Type B pancreatic cell (in vitro differentiated cells): ENCODE measurements at regions not wholly inside any gene's neighbourhood (a gene's known extent, or its start where the extent isn't known, plus 50 kb on each side); places are given as distances from the start of the nearest gene placed in this dataset.

ENCODE experiments used
- DNase-seq: peaks from one replicate; pipeline ENCODE4 v3.0.0; 2021; ENCODE audit warnings: mixed read lengths; ENCODE audit not compliant: unreplicated experiment; ENCODE audit errors: extremely low spot score
- H3K27ac Mint-ChIP-seq: 2 replicates; pipeline ENCODE4 v1.8.0; 2021; ENCODE audit warnings: mild to moderate bottlenecking, mixed read lengths
- H3K27me3 Mint-ChIP-seq: 2 replicates; pipeline ENCODE4 v1.8.0; 2021; ENCODE audit warnings: mixed read lengths
- H3K36me3 Mint-ChIP-seq: 2 replicates; pipeline ENCODE4 v1.8.0; 2021; ENCODE audit warnings: mixed read lengths
- H3K4me1 Mint-ChIP-seq: one replicate; pipeline ENCODE4 v1.8.0; 2021; ENCODE audit warnings: mixed read lengths; ENCODE audit not compliant: unreplicated experiment
- H3K4me3 Mint-ChIP-seq: 2 replicates; pipeline ENCODE4 v1.8.0; 2021; ENCODE audit warnings: mild to moderate bottlenecking, mixed read lengths
- H3K9me3 Mint-ChIP-seq: 2 replicates; pipeline ENCODE4 v1.8.0; 2021; ENCODE audit warnings: mixed read lengths
- TF ChIP-seq, protein P1 (sequence below): fragments of 200-600 bp; sonication (generic); conservative IDR thresholded peaks from 2 replicates; pipeline ENCODE4 v1.5.0; 2021; ENCODE audit warnings: antibody characterized with exemption, mild to moderate bottlenecking

DNA sequence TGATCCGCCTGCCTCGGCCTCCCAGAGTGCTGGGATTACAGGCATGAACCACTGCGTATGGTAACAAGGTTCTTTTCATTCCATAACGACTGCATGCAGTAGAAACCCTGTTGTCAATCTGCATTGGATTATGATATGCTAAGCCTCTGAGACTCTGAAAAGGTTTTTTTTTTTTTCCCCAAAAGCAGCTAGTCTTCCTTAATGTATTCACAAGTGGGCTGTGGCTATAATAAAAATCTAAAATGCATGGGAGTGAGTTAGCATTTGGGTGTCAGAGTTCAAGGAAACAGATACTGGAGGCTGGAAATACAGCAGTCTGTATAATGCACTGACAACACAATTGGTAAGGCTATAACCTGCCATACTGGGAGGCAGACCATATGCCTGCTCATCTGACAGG, 218.1 kb downstream of the NSUN3 start:
- Mint-ChIP-seq H3K36me3 (no peaks in the 10 kb centered on the region), H3K4me1 (no peaks in the 10 kb centered on the region), H3K9me3 (no peaks in the 10 kb centered on the region), H3K27me3 (no peaks in the 10 kb centered on the region), H3K4me3 (no peak overlapping the region), H3K27ac (no peak overlapping the region)
- no peak for DNase-seq
- TF ChIP-seq, protein P1, sequence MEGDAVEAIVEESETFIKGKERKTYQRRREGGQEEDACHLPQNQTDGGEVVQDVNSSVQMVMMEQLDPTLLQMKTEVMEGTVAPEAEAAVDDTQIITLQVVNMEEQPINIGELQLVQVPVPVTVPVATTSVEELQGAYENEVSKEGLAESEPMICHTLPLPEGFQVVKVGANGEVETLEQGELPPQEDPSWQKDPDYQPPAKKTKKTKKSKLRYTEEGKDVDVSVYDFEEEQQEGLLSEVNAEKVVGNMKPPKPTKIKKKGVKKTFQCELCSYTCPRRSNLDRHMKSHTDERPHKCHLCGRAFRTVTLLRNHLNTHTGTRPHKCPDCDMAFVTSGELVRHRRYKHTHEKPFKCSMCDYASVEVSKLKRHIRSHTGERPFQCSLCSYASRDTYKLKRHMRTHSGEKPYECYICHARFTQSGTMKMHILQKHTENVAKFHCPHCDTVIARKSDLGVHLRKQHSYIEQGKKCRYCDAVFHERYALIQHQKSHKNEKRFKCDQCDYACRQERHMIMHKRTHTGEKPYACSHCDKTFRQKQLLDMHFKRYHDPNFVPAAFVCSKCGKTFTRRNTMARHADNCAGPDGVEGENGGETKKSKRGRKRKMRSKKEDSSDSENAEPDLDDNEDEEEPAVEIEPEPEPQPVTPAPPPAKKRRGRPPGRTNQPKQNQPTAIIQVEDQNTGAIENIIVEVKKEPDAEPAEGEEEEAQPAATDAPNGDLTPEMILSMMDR = no peak

GRCh38 chr3:94285872-94286271, 223.0 kb downstream of the NSUN3 start:
- TF ChIP-seq, protein P1 = peak; percentile 60
- Mint-ChIP-seq H3K27me3 (no peaks in the 10 kb centered on the region), H3K9me3 (no peaks in the 10 kb centered on the region), H3K27ac (no peak overlapping the region), H3K4me3 (no peak overlapping the region), H3K36me3 (no peaks in the 10 kb centered on the region), H3K4me1 (no peaks in the 10 kb centered on the region)
- no peak for DNase-seq

DNA sequence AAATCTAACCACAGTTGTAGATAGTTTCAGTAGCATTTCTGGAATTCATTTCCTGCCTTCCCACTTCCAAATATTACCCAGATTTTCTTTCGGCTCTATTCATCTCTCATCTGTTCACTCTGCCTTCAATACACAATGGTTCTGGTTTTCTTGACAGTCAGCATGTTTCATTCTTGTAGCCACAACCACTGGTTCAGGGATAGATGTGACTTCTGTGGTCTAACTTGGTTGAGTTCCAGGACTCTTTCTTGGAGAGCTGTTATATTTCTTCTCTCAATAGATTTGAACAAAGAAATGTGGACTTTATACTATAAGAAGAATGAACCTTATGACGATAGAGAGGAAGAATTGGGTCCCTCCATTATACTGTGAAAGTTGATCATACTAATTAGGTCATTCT, 228.8 kb downstream of the NSUN3 start:
- Mint-ChIP-seq H3K4me1 (no peaks in the 10 kb centered on the region), H3K9me3 (no peaks in the 10 kb centered on the region), H3K27me3 (peaks cover 9% of the 10 kb centered on the region), H3K27ac (no peak overlapping the region), H3K4me3 (no peak overlapping the region), H3K36me3 (no peaks in the 10 kb centered on the region)
- TF ChIP-seq, protein P1 = no peak
- DNase-seq = no peak

DNA sequence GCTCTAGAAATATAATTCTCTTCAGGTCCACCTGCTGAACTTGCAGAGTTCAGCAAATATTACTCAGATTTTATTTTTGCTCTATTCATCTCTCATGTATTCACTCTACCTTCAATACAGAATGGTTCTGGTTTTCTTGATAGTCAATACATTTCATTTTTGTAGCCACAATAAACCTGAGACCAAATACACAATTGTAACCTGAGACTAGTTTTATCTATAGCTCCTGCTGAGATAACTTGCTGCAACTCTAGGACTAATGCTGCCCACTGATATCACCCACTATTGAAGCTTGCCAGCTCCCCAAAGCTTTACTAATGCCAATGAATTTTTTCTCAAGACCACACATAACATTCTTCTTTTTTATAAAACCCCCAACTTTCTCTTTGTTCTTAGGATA, 229.3 kb downstream of the NSUN3 start:
- H3K36me3 Mint-ChIP-seq = no peaks in the 10 kb centered on the region
- no peak for DNase-seq
- H3K4me3 Mint-ChIP-seq = no peak overlapping the region
- TF ChIP-seq, protein P1 = no peak
- peaks cover 10% of the 10 kb centered on the region for H3K27me3 Mint-ChIP-seq
- no peak overlapping the region for H3K27ac Mint-ChIP-seq
- no peaks in the 10 kb centered on the region for H3K9me3 Mint-ChIP-seq
- H3K4me1 Mint-ChIP-seq = no peaks in the 10 kb centered on the region

- no peaks in the 10 kb centered on the region for H3K36me3 Mint-ChIP-seq
- no peak for DNase-seq
- TF ChIP-seq, protein P1 = no peak
- peaks cover 10% of the 10 kb centered on the region for H3K27me3 Mint-ChIP-seq
- H3K9me3 Mint-ChIP-seq = no peaks in the 10 kb centered on the region
- H3K4me3 Mint-ChIP-seq = no peak overlapping the region
- no peak overlapping the region for H3K27ac Mint-ChIP-seq
- no peaks in the 10 kb centered on the region for H3K4me1 Mint-ChIP-seq
Measured at GRCh38 chr3:94293793-94294195, 230.9 kb downstream of the NSUN3 start.

DNA sequence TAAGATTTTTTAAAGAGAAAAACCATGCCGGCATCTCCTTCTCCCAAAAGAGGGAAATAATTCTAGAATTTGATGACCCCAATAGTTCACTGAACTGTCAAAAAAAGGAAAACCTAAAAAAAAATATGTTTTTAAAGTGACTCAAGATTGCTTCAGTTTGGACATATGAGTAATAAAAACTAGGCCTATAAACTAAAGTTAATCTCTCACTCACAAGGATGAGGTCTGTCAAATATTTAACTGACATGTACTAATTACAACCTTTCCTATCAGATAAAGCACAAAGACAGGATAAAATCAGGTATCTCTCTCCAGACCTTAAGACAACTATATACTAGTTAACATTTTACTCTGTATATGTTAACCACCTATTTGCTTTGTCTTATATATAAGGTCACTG, 231.9 kb downstream of the NSUN3 start:
- Mint-ChIP-seq H3K9me3 (no peaks in the 10 kb centered on the region), H3K36me3 (no peaks in the 10 kb centered on the region), H3K4me3 (no peak overlapping the region), H3K4me1 (no peaks in the 10 kb centered on the region), H3K27me3 (peaks cover 10% of the 10 kb centered on the region), H3K27ac (no peak overlapping the region)
- TF ChIP-seq, protein P1 = no peak
- no peak for DNase-seq
